Left ventricle myocardium inferior (tissue), 1 donor: ENCODE measurements at regions not wholly inside any gene's neighbourhood (a gene's known extent, or its start where the extent isn't known, plus 50 kb on each side); places are given as distances from the start of the nearest gene placed in this dataset.

Experiments
- DNase-seq: peaks from one replicate; pipeline ENCODE4 v3.0.0-alpha.2; 2020
- H3K27ac ChIP-seq: fragments of 200-600 bp; replicated peaks from 2 replicates; pipeline ENCODE4 v1.8.0; 2021
- H3K27me3 ChIP-seq: fragments of 200-600 bp; 2 replicates; pipeline ENCODE4 v1.8.0; 2021; ENCODE audit warnings: low read depth
- H3K36me3 ChIP-seq: fragments of 200-600 bp; 2 replicates; pipeline ENCODE4 v1.8.0; 2021
- H3K4me1 ChIP-seq: fragments of 200-600 bp; 2 replicates; pipeline ENCODE4 v1.8.0; 2021
- H3K4me3 ChIP-seq: fragments of 200-600 bp; 2 replicates; pipeline ENCODE4 v1.8.0; 2021; ENCODE audit warnings: mild to moderate bottlenecking, moderate library complexity
- H3K9me3 ChIP-seq: fragments of 200-600 bp; replicated peaks from 2 replicates; pipeline ENCODE4 v1.8.0; 2021
- intact Hi-C: fragments of 100-400 bp; cut with micrococcal nuclease; formaldehyde crosslinking; loops from one replicate; pipeline ENCODE4 v1.11.0; 2022
- TF ChIP-seq, protein P1 (sequence below): fragments of 200-600 bp; IDR thresholded peaks from 2 replicates; pipeline ENCODE4 v1.8.0; 2021; ENCODE audit warnings: antibody characterized with exemption, mild to moderate bottlenecking, borderline replicate concordance
- donor health status: DM: no; HTN: yes; CAD: no; lungs with severe emphysema.

- no peak for DNase-seq
- TF ChIP-seq, protein P1, sequence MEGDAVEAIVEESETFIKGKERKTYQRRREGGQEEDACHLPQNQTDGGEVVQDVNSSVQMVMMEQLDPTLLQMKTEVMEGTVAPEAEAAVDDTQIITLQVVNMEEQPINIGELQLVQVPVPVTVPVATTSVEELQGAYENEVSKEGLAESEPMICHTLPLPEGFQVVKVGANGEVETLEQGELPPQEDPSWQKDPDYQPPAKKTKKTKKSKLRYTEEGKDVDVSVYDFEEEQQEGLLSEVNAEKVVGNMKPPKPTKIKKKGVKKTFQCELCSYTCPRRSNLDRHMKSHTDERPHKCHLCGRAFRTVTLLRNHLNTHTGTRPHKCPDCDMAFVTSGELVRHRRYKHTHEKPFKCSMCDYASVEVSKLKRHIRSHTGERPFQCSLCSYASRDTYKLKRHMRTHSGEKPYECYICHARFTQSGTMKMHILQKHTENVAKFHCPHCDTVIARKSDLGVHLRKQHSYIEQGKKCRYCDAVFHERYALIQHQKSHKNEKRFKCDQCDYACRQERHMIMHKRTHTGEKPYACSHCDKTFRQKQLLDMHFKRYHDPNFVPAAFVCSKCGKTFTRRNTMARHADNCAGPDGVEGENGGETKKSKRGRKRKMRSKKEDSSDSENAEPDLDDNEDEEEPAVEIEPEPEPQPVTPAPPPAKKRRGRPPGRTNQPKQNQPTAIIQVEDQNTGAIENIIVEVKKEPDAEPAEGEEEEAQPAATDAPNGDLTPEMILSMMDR = no peak
- Histone ChIP-seq H3K36me3 (no peaks in the 10 kb centered on the region), H3K9me3 (no peaks in the 10 kb centered on the region), H3K27ac (peak overlapping the region; percentile 77), H3K27me3 (no peaks in the 10 kb centered on the region), H3K4me1 (peaks cover 24% of the 10 kb centered on the region), H3K4me3 (peak overlapping the region; percentile 25)
- intact Hi-C loops = no loop called here
Observed at GRCh38 chr12:94047781-94048567, 100.4 kb upstream of the PLXNC1 start.

GRCh38 chr12:94048757-94049156, 99.6 kb upstream of the PLXNC1 start:
- no peak for DNase-seq
- no peaks in the 10 kb centered on the region for H3K27me3 ChIP-seq
- TF ChIP-seq, protein P1 = no peak
- H3K4me3 ChIP-seq = no peak overlapping the region
- H3K4me1 ChIP-seq = peaks cover 26% of the 10 kb centered on the region
- peak overlapping the region; percentile 77 for H3K27ac ChIP-seq
- H3K9me3 ChIP-seq = no peaks in the 10 kb centered on the region
- intact Hi-C loops = no loop called here
- H3K36me3 ChIP-seq = no peaks in the 10 kb centered on the region

DNA sequence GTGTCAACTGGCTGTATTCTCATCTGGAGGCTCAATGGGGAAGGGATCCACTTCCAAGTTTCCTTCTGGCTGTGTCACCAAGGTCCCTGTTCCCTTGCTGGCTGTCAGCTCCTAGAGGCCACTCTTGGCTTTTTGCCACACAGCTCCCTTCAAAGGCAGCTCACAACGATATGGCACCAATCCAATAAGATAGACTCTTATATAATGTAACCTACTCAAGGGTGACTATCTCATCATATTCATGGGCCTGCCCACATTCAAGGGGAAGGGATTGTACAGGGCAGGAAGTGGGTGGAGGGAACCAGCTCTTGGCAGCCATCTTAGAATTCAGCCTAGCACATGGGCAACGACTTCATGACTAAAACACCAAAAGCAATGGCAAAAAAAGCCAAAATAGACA, 98.7 kb upstream of the PLXNC1 start:
- Histone ChIP-seq H3K4me3 (no peak overlapping the region), H3K9me3 (no peaks in the 10 kb centered on the region), H3K36me3 (no peaks in the 10 kb centered on the region), H3K4me1 (peaks cover 26% of the 10 kb centered on the region), H3K27ac (no peak overlapping the region), H3K27me3 (no peaks in the 10 kb centered on the region)
- TF ChIP-seq, protein P1 = no peak
- intact Hi-C loops = no loop called here
- no peak for DNase-seq

GRCh38 chr12:94053676-94054075, 94.7 kb upstream of the PLXNC1 start:
- Histone ChIP-seq H3K27ac (no peak overlapping the region), H3K36me3 (no peaks in the 10 kb centered on the region), H3K4me3 (no peak overlapping the region), H3K27me3 (no peaks in the 10 kb centered on the region), H3K4me1 (peaks cover 14% of the 10 kb centered on the region), H3K9me3 (no peaks in the 10 kb centered on the region)
- intact Hi-C loops = no loop called here
- TF ChIP-seq, protein P1 = no peak
- DNase-seq = no peak

DNA sequence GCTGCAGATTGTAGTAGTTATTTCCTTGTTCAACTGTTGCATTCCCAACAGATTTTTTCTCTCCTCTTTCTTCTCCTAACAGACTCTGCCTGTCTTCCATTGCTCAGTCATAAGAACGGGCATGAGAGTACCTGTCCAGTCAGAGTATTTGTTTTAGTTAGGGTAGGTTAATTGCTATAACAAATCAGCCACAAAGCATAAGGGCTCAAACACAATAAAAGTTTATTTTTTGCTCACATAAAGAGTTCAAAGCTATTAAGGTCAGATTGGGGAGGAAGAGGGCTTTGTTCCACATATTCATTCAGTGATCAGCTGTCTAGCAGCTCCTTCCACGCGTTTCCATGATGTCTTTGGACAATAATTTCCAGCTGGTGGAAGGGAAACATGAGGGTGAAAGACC, 92.8 kb upstream of the PLXNC1 start:
- intact Hi-C loops = no loop called here
- Histone ChIP-seq H3K27ac (no peak overlapping the region), H3K4me3 (no peak overlapping the region), H3K9me3 (no peaks in the 10 kb centered on the region), H3K36me3 (no peaks in the 10 kb centered on the region), H3K4me1 (peaks cover 13% of the 10 kb centered on the region), H3K27me3 (no peaks in the 10 kb centered on the region)
- no peak for DNase-seq
- TF ChIP-seq, protein P1 = no peak
